ENCODE measurements at regions not wholly inside any gene's neighbourhood (a gene's known extent, or its start where the extent isn't known, plus 50 kb on each side); places are given as distances from the start of the nearest gene placed in this dataset.
"Not testable (repeated sequence)": the region's sequence is repeated elsewhere in the genome, so short reads cannot be mapped to it uniquely, and the experiment has no call there.

- no peak for DNase-seq
These were observed 60.2 kb downstream of the GLUL start for GRCh38 chr1:182331387-182331786.

GRCh38 chr1:182330303-182330702 lies 61.3 kb downstream of the GLUL start:
- no peak for DNase-seq

- no peak for DNase-seq
These were observed 62.1 kb downstream of the GLUL start for GRCh38 chr1:182329471-182329870.

DNA sequence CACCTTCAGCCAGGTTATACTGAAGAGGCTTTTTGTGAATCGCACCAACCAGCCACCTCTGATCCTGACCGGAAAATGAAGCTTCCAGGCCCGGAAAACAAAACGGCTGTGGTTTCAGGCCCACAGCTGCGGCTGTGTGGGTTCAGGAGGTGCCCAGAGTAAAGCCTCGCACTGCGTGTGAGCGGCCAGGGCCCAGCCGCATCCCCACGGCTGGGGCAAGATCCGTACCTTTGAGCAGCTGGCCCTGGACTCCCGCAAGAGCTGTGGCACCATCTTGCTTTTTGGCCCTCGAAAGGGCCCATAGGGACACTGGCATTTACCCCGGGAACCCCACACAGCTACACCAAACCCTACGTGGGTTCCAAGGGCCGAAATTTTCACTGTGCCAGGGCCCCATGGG lies 63.0 kb downstream of the GLUL start:
- DNase-seq, result no peak

- no peak for DNase-seq
These were observed 66.3 kb downstream of the GLUL start for GRCh38 chr1:182325339-182325738.

GRCh38 chr1:182321532-182321931 lies 70.1 kb downstream of the GLUL start:
- not testable (repeated sequence) for DNase-seq

DNA sequence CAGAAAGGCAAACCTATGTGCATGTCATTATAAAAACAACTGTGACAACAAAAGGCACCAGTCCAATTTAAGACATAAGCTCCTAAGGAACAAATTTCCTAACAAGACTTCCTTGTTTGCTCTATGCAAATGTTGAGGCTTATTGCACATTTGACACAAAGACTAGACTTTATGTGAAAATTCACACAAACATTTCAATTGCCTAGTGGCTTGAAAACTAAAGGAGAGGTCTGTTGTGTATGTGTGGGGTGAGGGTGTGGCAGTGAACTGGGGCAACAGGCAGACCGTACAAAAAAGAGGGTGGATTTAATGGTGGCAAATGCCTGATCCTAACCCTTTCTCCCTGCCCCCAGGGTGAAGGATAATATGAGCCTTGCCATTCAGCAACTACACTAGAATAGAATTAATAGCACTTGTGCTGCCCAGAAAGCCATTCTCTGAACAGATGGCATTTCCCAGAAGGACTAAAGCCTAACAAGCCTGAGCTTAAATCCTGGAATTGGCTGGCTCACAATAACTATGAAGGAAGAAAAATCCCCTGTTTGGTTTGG lies 73.9 kb downstream of the GLUL start:
- DNase-seq, result no peak

DNA sequence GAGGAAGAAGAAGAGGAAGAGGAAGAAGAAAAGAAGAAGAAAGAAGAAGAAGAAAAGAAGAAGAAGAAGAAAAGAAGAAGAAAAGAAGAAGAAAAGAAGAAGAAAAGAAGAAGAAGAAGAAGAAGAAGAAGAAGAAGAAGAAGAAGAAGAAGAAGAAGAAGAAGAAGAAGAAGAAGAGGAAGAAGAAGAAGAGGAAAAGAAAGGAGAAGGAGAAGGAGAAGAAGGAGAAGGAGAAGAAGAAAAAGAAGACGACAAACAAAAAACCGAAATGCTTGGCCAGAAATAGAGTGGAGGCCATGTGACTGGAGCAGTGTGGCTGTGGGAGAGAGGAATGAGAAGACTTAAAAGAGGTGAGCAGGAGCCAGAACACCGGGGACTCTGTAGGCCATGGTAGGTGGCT lies 75.1 kb downstream of the GLUL start:
- DNase-seq, result not testable (repeated sequence)

GRCh38 chr1:182315167-182315556 lies 76.4 kb downstream of the GLUL start:
- no peak for DNase-seq

DNA sequence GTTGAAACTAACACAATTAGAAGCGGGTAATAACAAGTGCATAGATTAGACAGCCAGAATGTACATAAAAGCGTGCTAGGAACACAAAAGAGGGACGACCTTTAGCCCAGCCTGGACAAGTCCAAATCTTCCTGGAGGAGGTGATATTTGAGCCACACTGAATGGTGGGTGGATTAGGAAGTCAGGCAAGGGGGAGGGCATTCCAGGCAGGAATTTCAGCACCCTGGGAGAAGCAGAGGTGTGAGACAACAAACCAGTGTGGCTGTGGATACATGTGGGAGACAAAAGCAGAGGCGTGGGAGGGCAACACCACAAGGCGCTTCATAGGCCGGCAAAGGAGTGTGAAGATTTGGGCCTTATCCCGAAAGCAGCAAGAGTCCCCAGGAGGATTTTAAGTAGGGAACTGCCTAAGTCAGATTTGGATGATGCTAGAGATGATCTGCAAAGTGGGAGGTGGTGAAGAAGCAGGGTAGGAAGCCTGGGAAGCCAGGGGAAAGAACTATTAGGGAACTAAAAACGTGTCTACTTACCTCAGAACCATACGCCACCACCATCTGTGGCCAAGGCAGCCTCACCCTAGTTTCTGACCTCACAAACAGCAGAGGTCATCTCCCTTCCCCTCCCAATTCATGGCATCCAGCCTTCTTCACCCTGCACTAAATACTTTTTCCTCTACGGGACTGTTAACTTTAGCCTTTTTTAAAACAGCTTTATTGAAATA lies 81.8 kb downstream of the GLUL start:
- DNase-seq, result no peak

- no peak for DNase-seq
These were observed 82.8 kb downstream of the GLUL start for GRCh38 chr1:182308826-182309225.

- not testable (repeated sequence) for DNase-seq
These were observed 84.1 kb downstream of the GLUL start for GRCh38 chr1:182307486-182307885.

GRCh38 chr1:182305861-182306260 lies 85.7 kb downstream of the GLUL start:
- no peak for DNase-seq

GRCh38 chr1:182304627-182305026 lies 87.0 kb downstream of the GLUL start:
- DNase-seq, result no peak

DNA sequence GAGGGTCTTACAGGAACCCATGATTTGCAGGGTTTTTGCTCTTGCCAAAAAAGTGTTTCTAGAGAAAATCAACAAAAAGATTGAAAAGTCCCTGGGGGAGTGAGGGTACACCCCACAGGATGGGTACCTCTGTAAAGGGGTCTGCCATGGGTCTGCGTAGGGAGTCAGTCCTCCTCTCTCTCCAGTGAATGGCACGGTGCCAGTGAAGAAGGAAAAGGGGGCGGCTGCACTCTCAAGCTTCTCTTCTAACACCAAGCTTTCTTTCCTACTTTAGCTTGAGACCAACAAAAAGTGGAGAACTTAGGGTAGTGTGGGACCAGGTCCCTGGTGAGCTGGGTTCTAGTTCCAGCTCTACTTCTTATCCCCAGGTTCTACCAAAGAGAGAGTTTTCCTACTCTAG lies 87.4 kb downstream of the GLUL start:
- DNase-seq, result no peak

DNA sequence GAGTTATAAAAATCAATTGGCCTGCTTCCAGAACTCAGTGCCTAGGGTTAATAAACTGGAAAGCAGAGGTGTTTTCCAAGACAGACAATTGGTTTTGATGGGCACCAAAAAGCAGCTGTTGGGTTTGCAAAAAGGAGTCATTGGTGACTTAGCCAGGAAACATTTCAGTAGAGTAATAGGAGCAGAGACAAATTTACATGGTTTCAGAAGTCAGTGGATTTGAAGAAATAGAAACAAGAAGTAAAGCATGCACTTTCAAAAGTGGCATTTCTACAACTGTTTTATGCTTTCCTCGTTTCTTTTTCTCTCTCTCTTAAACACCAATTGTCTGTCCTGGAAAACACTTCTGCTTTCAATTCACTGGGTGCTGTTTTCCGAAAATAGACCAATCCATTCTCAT lies 87.8 kb downstream of the GLUL start:
- DNase-seq, result no peak

DNA sequence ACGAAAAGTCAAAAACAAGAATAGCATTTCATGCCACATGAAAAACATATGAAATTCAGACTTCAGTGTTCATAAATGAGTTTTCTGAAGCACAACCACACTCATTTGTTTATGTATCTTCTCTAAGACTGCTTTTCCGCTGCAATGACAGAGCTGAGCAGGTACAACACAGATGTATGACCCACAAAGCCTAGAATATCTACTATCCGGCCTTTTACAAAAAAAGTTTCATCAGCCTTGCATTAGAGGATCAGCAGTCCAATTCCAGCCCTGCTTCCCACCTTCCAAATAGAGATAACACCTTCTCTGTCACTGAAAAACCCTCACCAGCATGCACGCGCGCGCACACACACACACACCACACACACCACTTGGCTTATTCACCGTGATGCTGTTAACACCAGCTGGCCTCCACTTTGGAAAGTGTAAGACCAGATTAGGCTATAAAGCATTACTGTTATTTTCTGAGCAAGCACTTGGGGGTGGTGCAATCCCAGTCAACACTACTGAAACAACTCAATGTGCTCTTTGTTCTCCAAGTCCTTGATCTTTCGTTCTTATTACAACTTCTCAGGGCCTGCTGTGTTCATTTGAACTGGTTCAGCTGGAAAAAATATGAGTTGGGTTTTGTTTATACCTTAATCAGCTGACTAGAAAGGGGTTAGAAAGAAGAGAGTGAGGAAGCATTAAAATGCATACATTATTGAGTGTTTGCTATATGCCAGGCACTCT lies 90.0 kb downstream of the GLUL start:
- DNase-seq, result no peak

DNA sequence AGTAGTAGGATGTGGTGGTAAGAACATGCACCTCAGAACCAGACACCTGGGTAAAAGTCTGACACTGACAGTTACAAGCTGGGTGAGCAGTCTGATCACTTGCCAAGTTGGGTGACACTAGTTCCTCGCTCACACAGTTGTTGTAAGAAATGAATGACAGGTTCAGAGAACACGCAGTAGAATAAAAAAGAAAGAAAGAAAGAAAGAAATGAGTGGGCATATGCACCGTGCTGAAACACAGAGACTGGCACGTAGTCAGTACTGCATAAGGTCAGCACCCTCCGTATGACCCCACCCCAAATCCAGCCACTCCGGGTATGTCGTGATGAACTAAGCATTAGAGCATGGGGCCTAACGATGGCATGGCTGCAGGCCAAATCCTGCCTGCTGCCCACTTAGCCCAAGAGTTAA lies 90.6 kb downstream of the GLUL start:
- no peak for DNase-seq

DNA sequence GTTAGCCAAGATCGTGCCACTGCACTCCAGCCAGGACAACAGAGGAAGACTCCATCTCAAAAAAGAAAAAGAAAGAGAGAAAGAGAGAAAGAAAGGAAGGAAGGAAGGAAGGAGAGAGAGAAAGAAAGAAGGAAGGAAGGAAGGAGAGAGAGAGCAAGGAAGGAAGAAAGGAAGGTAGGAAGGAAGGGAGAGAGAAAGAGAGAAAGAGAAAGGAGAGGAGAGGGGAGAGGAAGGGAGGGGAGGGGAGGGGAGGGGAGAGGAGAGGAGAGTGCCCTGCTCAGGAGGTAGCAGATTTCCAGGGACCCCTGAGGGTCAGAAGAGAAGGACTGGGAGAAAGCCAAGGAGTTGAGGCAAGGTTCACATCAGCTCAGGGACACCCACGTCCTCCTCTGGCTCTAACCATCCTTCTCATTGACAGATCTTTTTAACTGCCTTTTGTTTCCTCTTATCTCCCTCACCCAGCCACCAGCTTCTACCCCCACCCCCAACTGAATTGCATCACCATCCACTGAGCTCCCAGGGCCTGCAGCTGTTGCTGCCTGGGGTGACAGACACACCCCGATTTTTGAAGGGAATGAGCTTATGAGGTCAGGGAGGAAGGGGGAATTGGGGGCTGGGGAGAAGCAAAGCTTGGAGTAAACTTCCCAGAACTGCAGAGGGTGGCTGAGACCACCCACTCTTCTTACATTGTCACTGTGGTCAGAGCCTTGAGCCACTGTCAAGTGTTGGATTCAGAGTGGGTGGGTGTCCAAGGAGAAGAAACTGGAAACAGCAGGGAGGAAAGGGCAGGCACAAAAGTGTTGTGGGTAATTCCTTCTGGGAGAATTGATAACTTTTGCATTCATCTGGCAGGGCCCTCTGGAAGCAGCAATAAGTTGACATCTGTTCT lies 91.6 kb downstream of the GLUL start:
- no peak for DNase-seq

DNA sequence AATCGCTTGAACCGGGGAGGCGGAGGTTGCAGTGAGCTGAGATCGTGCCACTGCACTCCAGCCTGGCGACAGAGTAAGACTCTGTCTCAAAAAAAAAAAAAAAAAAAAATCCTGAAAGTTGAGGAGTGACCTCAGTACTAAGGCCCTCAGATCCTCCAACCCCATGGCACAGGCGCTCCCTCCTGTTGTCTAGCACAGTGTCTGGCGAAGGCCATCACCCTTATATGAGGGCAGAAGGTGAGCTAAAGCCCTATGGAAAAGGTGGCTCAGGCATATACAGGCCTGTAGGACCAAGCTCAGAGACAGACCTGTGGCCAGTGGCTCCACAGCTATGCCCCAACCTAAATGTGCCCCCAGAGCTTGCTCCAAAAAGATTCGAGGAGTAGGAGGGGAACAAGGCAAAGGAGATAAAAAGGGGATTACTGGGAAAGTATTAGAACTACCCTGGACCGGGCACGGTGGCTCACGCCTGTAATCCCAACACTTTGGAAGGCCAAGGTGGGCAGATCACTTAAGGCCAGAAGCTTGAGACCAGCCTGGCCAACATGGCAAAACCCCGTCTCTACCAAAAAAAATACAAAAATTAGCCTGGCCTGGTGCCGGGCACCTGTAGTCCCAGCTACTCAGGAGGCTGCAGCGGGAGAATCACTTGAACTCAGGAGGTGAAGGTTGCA lies 92.4 kb downstream of the GLUL start:
- not testable (repeated sequence) for DNase-seq

DNA sequence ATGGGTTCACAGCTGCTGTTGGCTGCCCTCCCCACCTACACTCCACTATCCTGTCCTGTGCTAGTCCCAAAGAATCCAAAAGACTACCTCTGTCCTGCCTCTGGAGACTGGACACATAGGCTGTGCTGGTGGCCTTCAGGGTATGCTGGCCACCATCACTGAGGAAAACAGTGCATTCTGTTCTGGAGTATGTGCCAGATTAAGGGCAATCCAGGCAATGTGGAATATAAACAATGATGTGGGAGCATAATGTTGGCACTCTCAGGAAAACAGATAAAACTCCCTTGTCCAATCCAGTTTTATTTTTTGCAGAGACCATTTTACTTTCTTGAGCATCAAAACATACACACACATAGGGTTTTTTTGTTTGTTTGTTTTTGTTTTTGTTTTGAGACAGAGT lies 94.3 kb downstream of the GLUL start:
- no peak for DNase-seq

DNA sequence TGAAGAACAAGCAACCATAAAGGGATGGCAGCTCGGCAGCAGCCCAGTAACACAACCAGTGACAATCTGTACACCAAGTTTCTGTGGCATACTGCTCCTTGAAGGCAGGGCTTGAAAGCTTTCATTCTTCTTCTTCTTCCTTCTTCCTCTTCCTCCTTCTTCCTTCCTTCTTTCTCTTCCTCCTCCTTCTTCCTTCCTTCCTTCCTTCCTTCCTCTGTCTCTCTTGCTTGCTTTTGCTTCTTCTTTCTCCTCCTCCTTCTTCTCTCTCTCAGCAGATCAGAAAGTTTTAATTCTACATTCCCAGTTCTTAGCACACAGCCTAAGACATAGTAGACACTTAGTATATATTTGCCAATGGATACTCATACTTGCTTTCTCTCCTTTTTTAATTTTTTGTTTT lies 95.9 kb downstream of the GLUL start:
- no peak for DNase-seq

DNA sequence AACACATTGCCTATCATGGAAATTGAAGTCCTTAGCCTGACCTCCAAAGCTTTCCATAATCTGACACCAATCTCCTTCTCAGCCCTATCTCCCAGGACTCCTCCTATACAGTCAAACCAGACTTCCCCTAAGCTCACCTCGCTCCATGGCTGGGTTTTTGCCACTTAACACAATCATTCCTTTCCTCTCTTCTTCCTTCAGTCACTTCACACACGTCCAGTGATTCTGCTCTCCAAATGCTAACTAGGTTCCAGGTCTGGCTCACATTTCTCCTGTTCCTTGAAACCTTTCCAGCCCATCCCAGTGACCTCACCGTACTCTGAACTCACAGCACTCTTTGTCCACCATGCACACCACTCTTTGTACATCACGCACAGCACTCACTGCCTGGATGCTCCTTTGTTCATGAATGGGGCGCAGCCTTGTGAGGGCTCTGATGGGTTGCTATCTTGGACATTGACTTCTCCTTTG lies 98.4 kb downstream of the GLUL start:
- DNase-seq, result no peak
